ENCODE measurements at regions not wholly inside any gene's neighbourhood (a gene's known extent, or its start where the extent isn't known, plus 50 kb on each side); places are given as distances from the start of the nearest gene placed in this dataset.

- no peak for DNase-seq (ENCODE audit: insufficient read length)
- no peak for FAIRE-seq
- TF ChIP-seq TAF1 (IDR thresholded peaks at IDR 0.05; ENCODE audit: borderline replicate concordance, low read depth, low read length) = no peak
- no peak for TF ChIP-seq POLR2AphosphoS5 (IDR thresholded peaks at IDR 0.05; ENCODE audit: low read depth, low read length)
- TF ChIP-seq POLR2A (IDR thresholded peaks at IDR 0.05; ENCODE audit: low read depth, low read length) = no peak
Measured at GRCh38 chr1:60960891-60961461, 121.4 kb upstream of the NFIA start.

GRCh38 chr1:60959701-60960100, 122.7 kb upstream of the NFIA start:
- TF ChIP-seq POLR2AphosphoS5 (IDR thresholded peaks at IDR 0.05; ENCODE audit: low read depth, low read length) = no peak
- TF ChIP-seq TAF1 (IDR thresholded peaks at IDR 0.05; ENCODE audit: borderline replicate concordance, low read depth, low read length) = no peak
- TF ChIP-seq POLR2A (IDR thresholded peaks at IDR 0.05; ENCODE audit: low read depth, low read length) = no peak
- FAIRE-seq (no peak), DNase-seq (ENCODE audit: insufficient read length) (no peak)

GRCh38 chr1:60958001-60958400, 124.4 kb upstream of the NFIA start:
- no peak for FAIRE-seq
- no peak for DNase-seq (ENCODE audit: insufficient read length)
- TF ChIP-seq POLR2A (IDR thresholded peaks at IDR 0.05; ENCODE audit: low read depth, low read length) = no peak
- no peak for TF ChIP-seq TAF1 (IDR thresholded peaks at IDR 0.05; ENCODE audit: borderline replicate concordance, low read depth, low read length)

- no peak for TF ChIP-seq POLR2AphosphoS5 (IDR thresholded peaks at IDR 0.05; ENCODE audit: low read depth, low read length)
- no peak for TF ChIP-seq POLR2A (IDR thresholded peaks at IDR 0.05; ENCODE audit: low read depth, low read length)
- no peak for TF ChIP-seq TAF1 (IDR thresholded peaks at IDR 0.05; ENCODE audit: borderline replicate concordance, low read depth, low read length)
- DNase-seq (ENCODE audit: insufficient read length) (no peak), FAIRE-seq (no peak)
Measured at GRCh38 chr1:60956520-60956919, 125.8 kb upstream of the NFIA start.

DNA sequence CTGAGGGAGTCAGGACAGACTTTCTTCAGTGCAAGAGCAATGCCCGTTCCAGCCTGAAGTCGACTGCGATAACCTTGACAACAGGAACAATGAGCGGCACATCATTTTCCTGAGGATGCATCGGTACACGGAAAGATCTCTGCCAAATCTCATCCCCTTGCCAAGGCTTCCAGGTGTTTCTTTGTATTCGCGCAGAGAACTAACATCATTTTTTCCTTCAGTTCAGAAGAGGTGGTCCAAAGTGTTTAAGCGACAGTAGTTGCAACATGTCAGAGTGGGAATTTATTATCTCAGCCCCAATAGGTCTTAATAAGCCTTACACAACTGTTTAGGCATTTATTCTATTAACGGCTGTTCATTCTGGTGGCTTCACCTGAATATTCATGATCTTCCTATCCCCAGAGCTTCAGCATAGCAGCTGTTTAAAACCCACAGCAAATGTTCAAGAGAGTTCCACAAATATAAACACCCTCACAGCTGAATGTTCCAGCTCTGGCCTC, 129.7 kb upstream of the NFIA start:
- no peak for TF ChIP-seq TAF1 (IDR thresholded peaks at IDR 0.05; ENCODE audit: borderline replicate concordance, low read depth, low read length)
- TF ChIP-seq POLR2A (IDR thresholded peaks at IDR 0.05; ENCODE audit: low read depth, low read length) = no peak
- TF ChIP-seq POLR2AphosphoS5 (IDR thresholded peaks at IDR 0.05; ENCODE audit: low read depth, low read length) = no peak
- DNase-seq (ENCODE audit: insufficient read length) (no peak), FAIRE-seq (no peak)

DNA sequence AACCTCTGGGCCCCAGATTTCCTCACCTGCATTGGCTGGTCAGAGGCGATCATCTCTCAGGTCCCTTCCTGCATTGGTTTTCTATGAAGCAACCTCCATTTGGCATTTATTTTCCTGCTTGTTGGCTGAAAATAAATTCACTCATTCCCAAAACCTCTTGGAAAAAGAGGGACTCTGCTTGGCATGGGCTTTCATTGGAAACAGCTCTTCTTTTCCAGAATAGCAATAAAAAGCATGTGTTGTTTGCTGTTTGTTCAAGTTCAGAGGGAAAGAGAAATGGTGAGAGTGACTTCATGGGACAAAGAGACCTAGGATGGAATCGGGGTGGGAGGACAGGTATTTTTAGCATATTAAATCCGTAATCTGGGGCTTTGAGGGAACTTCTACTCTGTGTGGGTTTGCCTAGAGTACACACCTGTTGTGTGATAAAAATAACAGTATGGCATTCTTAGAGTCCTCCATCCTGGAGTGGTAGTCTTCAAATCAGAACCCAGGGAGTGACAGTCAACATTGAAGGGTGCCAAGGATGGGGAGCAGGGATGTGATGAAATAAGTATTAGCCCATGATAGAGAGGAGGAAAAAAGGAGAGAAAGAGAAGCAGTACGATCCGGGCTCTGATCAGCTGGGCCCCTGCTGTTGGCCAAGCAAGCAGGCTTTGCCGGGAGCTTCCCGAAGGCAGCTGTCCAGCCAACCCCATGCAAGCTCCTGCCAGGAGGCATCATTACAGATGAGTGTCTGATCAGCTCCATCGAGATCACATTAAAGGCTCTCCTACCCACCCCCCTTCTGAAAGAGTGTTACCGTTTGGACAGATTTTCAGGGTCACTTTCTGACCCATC, 131.9 kb upstream of the NFIA start:
- no peak for FAIRE-seq
- TF ChIP-seq POLR2AphosphoS5 (IDR thresholded peaks at IDR 0.05; ENCODE audit: low read depth, low read length) (no peak), TAF1 (IDR thresholded peaks at IDR 0.05; ENCODE audit: borderline replicate concordance, low read depth, low read length) (no peak), POLR2A (IDR thresholded peaks at IDR 0.05; ENCODE audit: low read depth, low read length) (no peak)
- no peak for DNase-seq (ENCODE audit: insufficient read length)

GRCh38 chr1:60949826-60950197, 132.5 kb upstream of the NFIA start:
- TF ChIP-seq POLR2AphosphoS5 (IDR thresholded peaks at IDR 0.05; ENCODE audit: low read depth, low read length) (no peak), POLR2A (IDR thresholded peaks at IDR 0.05; ENCODE audit: low read depth, low read length) (no peak), TAF1 (IDR thresholded peaks at IDR 0.05; ENCODE audit: borderline replicate concordance, low read depth, low read length) (no peak)
- FAIRE-seq (no peak), DNase-seq (ENCODE audit: insufficient read length) (no peak)

GRCh38 chr1:60949154-60949825, 133.1 kb upstream of the NFIA start:
- FAIRE-seq (no peak), DNase-seq (ENCODE audit: insufficient read length) (no peak)
- no peak for TF ChIP-seq POLR2AphosphoS5 (IDR thresholded peaks at IDR 0.05; ENCODE audit: low read depth, low read length)
- no peak for TF ChIP-seq POLR2A (IDR thresholded peaks at IDR 0.05; ENCODE audit: low read depth, low read length)
- no peak for TF ChIP-seq TAF1 (IDR thresholded peaks at IDR 0.05; ENCODE audit: borderline replicate concordance, low read depth, low read length)

GRCh38 chr1:60948486-60948885, 133.9 kb upstream of the NFIA start:
- DNase-seq (ENCODE audit: insufficient read length) (no peak), FAIRE-seq (no peak)
- no peak for TF ChIP-seq POLR2AphosphoS5 (IDR thresholded peaks at IDR 0.05; ENCODE audit: low read depth, low read length)
- no peak for TF ChIP-seq POLR2A (IDR thresholded peaks at IDR 0.05; ENCODE audit: low read depth, low read length)
- no peak for TF ChIP-seq TAF1 (IDR thresholded peaks at IDR 0.05; ENCODE audit: borderline replicate concordance, low read depth, low read length)

GRCh38 chr1:60947367-60947766, 135.0 kb upstream of the NFIA start:
- DNase-seq (ENCODE audit: insufficient read length) = no peak
- no peak for TF ChIP-seq POLR2A (IDR thresholded peaks at IDR 0.05; ENCODE audit: low read depth, low read length)
- TF ChIP-seq TAF1 (IDR thresholded peaks at IDR 0.05; ENCODE audit: borderline replicate concordance, low read depth, low read length) = no peak
- no peak for TF ChIP-seq POLR2AphosphoS5 (IDR thresholded peaks at IDR 0.05; ENCODE audit: low read depth, low read length)
- no peak for FAIRE-seq

GRCh38 chr1:60942896-60943638, 139.3 kb upstream of the NFIA start:
- FAIRE-seq (no peak), DNase-seq (ENCODE audit: insufficient read length) (no peak)
- TF ChIP-seq POLR2AphosphoS5 (IDR thresholded peaks at IDR 0.05; ENCODE audit: low read depth, low read length) (no peak), TAF1 (IDR thresholded peaks at IDR 0.05; ENCODE audit: borderline replicate concordance, low read depth, low read length) (no peak), POLR2A (IDR thresholded peaks at IDR 0.05; ENCODE audit: low read depth, low read length) (no peak)

Measured in GM12892 (cell line).